NCI-H446 (cell line): ENCODE measurements at regions not wholly inside any gene's neighbourhood (a gene's known extent, or its start where the extent isn't known, plus 50 kb on each side); places are given as distances from the start of the nearest gene placed in this dataset.
"Not testable (repeated sequence)": the region's sequence is repeated elsewhere in the genome, so short reads cannot be mapped to it uniquely, and the experiment has no call there.

Experiments used
- DNase-seq, 2 experiments: peaks; one replicate each; lab custom pipeline; 2025; lab: John Stamatoyannopoulos, UW

DNA sequence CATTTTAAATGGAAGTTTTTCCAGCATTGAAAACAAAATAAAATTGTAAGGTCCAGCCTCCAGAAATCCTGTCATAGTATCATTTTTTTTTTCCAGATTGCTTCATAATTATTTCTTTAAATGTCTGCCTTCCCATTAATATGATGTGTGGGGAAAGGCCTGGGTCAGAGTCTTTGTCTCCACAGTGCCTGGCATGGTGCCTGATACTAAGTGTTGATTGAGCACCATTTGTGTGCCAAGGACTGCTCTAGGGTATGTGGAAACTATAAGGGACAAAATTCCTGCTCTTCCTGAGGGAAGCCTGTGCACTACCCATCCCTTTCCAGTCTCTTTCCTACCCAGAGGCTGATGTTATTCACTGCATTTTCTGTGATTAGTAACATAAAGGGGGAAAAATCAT lies 53.1 kb upstream of the BEND4 start:
- DNase-seq = no peak

DNA sequence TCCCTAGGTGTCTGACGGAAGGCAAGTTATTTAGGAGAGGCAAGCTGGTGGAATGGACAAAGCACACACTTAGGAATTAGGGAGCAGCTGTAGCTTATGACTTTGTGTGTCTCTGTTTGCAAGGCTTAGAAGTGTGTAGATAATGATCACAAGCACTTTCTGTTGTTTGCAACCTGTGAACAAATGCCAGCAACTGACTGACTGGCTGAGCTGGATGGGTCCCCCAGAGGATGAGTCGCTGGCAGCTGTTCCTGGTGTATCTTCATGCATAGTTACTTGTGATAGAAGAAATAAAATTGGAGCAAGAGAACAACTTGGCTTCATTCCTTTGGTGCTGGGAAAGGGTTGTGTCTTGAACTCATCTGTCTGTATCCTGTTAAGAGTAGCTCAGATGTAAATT lies 64.2 kb upstream of the BEND4 start:
- DNase-seq = no peak

DNA sequence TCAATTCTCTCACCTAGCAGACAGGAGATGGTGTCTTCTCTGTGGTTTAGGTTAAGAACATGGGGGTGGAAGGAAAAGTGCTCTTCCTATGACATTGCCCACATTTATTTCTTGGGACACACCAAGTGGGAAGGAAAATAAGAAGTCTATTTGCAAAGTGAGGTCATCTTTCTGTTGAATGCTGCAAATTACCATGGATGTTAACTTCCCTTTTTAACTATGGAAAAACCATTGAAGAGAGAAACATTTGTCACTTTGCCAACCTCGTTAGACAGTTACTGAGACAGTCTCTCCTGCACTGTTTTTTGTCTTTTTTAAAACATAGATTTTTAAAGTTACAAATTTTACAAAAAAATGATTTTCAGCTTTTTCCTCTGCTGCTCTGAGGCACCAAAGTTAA lies 72.8 kb upstream of the BEND4 start:
- DNase-seq = no peak

DNA sequence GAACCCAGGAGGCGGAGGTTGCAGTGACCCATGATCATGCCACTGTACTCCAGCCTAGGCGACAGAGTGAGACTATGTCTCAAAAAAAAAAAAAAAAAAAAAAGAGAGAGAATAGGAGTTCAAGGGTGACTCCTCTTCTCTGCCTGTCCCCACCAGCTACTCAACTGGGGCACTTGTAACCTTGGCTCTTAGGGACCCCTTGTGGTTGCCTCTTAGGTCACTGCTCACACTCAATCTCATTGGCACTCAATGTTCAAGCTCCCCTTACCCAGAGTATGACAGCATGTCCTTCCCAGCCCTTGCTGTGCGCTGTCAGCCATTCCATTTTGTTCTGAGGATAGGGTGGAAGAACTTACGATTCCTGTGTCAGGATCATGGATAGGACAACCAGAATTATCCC lies 82.4 kb upstream of the BEND4 start:
- no peak for DNase-seq

DNA sequence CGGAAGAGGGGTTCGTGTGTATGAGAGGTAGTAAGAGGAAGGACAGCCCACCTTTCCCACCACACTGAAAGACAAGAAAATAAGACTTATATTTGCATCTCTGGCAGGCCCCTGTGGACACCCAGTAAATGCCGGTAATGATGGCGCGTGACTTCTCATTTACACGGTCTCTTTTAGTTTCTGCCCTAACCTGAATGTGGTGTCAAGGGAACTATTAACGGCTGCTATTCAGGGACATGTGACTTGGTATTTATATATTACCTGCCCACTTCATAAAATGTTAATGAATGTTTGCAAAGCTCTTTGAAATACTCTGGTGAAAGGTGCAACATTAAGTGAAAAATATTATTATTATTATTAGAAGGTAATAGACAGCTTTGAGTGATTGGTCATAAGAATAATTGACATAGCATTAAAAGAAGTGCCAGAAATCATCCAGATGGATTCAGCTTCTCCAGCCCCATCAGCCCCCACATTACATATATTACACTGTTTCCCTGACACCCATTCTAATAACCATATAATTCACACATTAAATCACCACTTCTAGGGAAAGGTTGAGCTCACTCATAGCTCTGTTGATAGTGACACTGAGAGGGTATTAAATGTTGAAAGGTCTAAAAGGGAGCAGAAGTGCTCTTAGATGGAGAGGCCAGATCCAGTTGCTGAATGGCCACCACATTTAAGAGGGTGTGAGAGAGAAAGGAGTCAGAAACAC lies 83.0 kb upstream of the BEND4 start:
- DNase-seq = no peak

DNA sequence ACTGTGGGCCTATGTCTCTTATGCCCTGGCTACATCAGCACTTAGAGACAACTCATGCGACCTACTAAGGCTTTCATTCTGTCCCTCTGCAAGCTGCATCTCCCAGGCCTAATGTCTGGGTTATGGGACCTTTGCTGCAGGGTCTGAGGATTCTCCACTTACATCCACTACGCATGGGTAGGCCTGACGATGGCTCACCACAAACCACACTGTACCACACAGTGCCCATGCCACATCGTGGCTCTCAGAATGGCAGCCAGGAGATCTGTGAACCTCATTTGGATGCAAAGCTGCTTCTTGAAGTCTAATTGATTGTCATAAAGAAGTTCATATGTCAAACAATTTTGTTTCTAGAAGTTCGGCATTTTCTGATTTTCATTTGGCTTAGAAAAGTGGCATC lies 84.6 kb upstream of the BEND4 start:
- no peak for DNase-seq

DNA sequence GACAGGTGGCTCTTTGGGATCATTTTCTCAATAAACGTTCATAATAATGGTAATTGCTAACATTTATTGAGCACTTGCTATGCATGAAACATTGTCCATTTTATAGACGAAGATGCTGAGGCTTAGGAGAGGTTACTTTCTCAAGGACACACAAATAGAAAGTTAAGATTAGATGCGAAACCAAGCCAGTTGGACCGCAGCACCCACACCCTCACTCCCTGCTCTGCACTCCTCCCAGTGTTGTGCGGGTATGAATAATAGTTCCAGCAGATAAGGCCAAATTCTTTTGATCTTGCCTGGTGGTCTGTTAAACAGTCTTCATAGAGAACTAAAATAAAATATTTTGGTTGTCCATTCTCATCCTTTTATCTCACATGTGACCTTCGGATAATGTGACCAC lies 85.0 kb upstream of the BEND4 start:
- DNase-seq = no peak

DNA sequence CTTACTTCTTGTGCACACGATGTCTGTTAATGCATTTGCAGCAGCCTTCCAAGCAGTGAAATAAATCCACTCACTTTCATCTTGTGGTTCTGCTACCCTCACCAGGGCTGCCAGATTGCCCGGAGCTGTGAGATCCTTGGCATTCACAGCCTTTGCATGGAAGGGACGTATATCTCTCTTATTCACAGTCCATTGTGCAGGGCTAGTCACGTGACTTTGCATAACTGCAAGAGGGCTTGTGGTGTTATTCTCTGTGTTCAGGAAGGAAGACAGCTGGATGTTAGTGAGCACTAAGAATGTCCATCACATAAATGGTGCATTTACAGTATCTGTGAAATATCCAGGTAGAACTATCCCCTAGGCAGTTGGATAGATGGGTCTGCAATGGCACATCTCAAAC lies 96.5 kb upstream of the BEND4 start:
- no peak for DNase-seq

DNA sequence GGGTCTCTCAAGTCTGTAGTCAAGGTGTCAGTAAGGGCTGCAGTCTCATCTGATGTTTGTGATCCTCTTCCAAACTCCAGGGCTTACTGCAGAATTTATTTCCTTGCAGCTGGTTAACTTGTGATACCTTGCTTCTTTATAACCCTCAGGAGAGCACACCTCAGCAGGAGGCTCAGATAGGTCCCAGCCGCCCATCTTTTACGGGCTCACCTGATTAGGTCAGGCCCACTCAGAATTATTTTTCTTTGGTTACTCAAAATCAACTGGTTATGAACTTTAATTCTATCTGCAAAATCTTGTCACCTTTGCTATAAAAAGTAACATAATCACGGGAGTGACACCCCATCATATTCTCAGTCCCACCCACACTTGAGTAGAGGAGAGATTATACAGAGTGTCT lies 99.9 kb upstream of the BEND4 start:
- no peak for DNase-seq

DNA sequence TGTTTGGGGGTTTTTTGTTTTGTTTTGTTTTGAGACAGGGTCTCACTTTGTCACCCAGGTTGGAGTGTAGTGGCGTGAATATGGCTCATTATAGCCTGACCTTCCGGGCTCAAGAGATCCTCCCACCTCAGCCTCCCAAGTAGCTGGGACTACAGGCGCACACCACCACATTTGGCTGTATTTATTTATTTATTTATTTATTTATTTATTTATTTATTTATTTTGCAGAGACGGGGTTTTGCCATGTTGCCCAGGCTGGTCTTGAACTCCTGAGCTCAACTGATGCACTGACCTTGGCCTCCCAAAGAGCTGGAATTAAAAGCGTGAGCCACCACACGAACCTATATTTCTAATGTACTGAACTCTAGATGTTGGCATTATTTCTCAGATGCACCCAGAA lies 105.2 kb upstream of the BEND4 start:
- not testable (repeated sequence) for DNase-seq

DNA sequence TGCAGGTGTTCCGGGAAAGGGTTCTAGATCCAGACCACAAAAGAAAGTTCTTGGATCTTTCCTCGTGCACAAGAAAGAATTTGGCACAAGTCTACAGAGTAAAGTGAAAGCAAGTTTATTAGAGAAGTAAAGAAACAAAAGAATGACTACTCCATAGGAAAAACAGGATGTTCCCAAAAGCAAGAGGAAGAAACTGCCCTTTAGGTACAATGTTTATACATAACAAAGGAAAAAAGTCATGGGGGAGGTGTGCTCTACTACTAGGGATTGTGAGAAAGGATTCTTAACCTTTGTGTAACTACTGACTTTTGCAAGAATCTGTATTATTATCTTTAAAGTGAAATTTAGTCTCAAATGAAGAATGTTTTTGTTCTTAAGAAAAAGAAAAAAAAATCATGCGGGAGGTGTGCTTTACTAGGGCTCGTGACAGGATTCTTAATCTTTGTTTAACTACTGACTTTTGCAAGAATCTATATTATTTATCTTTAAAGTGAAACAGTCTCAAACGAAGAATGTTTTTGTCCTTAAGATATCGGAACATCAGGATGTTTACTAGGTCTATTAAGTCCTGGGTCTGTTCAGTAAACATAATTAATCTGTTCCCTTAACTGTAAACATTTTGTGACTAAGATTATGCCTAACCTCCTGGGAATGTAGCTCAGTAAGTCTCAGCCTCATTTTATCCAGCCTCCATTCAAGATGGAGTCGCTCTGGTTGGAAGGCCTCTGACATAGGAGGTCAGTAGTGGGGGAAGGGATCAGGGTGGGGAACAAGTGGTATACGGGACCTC lies 110.4 kb upstream of the BEND4 start:
- DNase-seq = no peak

DNA sequence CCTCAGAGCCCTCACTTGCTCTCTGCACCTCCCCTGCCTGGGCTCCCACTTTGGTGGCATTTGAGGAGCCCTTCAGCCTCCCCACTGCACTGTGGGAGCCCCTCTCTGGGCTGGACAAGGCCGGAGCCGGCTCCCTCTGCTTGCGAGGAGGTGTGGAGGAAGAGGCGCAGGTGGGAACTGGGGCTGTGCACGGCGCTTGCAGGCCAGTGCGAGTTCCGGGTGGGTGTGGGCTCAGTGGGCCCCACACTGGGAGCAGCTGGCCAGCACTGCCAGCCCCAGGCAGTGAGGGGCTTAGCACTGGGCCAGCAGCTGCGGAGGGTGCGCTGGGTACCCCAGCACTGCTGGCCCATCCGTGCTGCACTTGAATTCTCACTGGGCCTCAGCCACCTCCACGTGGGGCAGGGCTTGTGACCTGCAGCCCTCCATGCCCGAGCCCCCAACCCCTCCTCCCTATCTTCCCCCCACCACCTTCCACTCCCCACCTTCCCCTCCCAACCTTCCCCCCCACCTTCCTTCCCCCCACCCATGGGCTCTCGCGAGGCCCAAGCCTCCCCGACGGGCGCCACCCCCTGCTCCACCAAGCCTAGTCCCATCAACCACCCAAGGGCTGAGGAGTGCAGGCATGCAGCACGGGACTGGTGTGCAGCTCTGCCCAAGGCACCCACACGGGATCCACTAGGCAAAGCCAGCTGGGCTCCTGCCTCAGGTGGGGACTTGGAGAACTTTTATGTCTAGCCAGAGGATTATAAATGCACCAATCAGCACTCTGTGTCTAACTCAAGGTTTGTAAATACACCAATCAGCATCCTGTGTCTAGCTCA lies 113.5 kb upstream of the BEND4 start:
- no peak for DNase-seq

DNA sequence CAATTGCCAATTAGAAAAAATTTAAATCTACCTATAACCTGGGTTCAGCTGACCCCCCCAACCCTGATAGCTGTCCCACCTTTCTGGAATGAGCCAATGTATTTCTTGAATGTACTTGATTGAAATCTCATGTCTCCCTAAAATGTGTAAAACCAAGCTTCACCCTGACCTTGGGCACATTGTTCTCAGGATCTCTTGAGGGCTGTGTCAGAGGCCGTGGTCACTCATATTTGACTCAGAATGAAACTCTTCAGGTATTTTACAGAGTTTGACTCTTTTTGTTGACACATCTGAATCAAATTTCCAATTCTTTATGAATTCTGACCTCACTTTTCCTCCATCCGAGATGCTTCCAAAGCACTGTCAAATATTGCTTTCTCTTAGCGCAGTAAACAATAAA lies 115.3 kb upstream of the BEND4 start:
- no peak for DNase-seq

DNA sequence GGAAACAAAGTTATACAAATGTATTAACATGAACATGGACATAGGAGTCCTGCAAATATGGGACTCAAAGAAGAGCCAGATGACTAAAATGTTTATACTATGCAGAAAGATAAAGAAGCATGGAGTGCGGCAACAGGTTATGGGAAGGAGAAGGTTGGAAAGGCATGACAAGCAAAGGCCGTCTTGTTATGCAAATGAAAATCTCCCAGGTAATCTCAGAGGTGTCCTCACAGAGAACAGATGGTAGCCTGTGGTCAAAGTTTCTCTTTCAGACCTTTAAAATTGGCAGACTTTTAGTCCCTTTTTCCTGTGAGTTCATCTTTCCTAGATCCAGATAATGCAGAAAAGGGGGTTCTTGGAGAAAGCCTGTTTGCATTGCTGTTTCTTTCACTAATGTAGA lies 116.4 kb upstream of the BEND4 start:
- no peak for DNase-seq

DNA sequence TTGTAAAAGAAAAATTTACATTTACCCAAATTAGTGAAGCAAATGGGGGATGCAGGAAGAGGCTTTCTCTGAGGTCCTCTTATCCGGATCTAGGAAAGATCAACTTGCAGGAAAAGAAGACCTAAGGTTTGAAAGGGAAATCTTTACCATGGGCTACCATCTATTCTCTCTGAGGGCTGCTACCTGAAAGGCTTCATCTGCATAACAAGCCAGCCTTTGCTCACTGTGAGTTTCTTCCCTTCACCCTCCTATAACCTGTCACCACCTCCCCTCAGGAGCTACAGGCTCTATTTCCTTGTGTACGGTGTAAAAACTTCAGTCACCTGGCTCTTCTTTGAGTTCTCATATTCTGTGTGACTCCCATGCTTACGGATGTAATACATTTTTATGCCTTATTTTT lies 118.6 kb upstream of the BEND4 start:
- DNase-seq = no peak

DNA sequence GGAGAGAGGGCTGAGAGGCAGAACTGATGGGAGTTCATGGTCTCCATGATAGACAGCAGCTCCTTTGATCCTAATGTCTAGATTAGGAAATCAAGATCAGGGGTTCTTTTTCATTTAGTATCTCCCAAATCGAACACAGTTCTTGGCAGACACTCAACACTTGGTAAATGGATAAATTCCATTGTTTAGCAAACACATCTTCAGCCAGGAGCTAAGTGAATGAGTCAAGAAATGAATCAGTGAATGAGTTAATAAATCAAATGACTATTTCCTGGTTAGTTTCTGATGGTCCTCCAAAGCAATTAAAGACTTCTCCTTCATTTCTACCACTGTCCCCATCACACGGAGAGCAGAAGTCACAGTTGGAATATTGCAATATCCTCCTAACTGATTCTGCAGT lies 120.0 kb upstream of the SHISA3 start:
- no peak for DNase-seq

DNA sequence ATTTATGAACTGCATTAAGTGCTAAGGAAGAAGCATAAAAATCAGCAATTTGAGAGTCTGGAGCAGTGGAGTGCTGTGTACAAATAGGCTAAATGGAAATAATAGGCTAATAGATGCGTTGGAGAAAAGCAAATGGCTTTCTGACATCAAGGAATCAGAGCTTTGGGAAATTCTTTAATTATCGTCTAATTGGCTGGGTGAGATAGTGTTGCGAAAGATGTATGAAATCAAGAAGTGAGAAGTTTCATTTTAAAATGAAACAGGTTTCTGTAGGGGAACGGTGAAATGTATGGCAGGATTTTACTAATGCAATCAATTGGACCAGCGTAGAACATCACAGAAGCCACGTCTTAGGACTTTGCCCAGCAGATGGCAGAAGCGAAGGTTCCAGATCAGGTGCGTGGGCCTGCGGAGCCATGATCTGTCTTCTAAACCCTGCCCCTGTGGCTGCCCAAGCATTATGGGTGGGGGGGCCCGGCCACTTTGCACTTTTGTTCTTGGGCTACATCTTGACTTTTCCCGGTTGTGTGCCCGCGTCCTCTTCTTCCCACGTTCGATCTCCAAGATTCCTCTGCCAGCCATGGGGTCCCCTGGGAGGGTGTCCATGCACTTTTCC lies 118.5 kb upstream of the SHISA3 start:
- DNase-seq = no peak

DNA sequence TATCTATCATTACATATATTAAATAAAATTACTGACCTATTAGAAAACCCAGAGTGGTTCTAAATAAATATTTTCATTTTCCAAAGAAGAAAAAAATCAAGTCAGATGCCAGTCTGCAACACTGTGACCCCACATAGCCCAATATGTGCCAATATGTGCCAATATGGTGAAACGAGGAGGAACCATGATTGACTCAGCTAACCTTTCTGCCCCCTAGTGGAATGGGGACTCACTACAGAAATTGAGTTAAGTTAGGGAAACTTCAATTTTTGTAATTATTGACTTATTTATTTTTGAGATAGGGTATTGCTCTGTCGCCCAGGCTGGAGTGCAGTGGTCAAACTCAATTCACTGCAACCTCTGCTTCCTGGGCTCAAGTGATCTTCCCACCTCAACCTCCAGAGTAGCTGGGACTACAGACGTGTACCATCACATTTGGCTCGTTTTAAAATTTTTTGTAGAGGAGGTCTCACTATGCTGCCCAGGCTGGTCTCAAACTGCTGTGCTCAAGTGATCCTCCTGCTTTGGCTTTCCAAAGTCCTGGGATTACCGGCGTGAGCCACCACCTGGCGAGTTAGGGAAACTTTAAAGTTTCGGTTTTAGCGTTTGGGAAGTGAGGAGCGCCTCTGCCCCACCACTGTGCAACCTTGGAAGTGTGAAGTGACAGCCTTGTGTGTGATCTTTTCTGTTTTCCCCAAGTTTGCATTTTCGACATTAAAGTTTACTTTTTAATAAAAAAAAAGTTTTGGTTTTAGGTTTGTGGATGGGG lies 116.8 kb upstream of the SHISA3 start:
- peak in 1 of 2 experiments; percentile 50 for DNase-seq

DNA sequence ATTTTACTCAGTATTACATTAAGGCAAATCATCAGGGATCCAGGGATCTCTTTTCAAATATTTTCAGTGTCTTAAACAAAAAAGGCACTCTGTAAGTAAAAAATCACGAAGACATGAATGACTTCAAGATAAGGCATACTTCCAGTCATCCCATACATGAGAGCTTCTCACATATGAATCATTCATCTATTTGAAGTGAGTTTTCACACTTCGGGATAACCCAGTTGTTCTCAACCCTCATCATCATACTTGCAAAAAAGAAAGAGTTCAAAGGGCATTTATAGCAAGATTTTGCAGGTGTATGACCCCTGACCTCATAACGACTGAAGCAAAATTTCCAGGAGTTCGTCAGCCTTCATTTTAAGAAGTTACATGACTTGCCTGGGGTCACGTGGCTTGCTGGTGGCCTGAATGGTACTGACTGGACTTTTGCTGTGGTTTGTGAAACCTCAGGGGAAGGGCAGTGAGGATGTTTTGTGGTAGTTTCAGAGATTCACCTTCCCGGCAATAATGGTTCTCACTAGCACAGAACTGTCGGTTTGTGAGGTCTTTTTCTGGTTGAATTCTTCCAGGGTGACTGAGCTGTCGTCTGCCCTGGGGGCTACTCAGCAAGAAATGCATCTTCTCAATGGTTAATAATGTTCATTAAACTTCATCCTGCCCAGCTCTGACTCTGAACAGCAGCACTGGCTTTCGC lies 115.8 kb upstream of the SHISA3 start:
- no peak for DNase-seq

DNA sequence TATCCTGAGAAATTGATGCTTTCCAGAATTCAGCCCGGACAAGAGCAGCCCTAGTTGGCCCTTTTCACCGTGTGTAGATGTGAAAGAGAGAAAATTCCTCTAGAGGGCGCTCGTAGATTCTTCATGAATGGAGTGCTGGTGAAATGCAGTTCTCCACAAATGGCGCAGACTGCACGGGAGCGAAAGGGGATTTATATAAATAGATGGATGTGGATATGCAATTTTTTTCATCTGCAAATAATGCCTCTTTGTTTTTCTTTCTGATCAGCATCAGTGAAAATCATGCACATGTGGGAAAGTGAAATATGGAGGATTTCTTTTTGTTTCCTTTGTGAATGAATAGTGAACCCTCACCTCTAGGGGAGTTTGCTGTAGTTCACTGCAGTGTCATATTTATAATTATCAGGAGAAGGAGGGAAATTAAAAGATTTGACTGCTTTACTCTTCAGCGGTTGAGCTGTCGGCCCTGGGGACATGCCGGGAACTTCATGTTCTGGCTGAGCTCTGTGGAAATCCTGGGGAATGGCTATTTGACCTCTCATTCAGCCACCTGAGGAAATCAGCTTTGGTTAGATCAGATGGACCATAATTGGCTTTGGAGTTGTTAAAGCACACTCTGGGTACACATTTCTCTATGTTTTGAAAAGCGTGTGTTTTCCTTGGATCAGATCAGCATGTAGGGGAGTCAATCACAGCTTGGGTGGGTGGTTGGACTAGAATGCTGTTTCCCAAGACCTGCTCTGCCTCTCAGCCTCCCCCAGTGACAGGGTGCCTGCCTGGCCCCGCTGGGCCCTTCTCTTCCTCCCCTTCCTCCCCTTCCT lies 115.0 kb upstream of the SHISA3 start:
- peak; percentile 64 to 82 for DNase-seq
